AG10803 (cell line): ENCODE measurements at regions not wholly inside any gene's neighbourhood (a gene's known extent, or its start where the extent isn't known, plus 50 kb on each side); places are given as distances from the start of the nearest gene placed in this dataset.
A peak's percentile ranks its signal among the peaks of the same experiment; 100 is the strongest.

Experiments
- DNase-seq: peaks from one replicate; pipeline ENCODE4 v3.0.0; 2010; ENCODE audit warnings: low read depth
- H3K4me3 ChIP-seq: 2 replicates; pipeline ENCODE4 v1.5.1; 2011; ENCODE audit warnings: mild to moderate bottlenecking, low read length, control low read depth
- TF ChIP-seq, protein P1 (sequence below): conservative IDR thresholded peaks from 2 replicates; pipeline ENCODE4 v1.5.1; 2011; ENCODE audit warnings: mild to moderate bottlenecking, low read length, control low read depth, inconsistent platforms

- no peak overlapping the region for H3K4me3 ChIP-seq
- DNase-seq, result no peak
- TF ChIP-seq, protein P1, sequence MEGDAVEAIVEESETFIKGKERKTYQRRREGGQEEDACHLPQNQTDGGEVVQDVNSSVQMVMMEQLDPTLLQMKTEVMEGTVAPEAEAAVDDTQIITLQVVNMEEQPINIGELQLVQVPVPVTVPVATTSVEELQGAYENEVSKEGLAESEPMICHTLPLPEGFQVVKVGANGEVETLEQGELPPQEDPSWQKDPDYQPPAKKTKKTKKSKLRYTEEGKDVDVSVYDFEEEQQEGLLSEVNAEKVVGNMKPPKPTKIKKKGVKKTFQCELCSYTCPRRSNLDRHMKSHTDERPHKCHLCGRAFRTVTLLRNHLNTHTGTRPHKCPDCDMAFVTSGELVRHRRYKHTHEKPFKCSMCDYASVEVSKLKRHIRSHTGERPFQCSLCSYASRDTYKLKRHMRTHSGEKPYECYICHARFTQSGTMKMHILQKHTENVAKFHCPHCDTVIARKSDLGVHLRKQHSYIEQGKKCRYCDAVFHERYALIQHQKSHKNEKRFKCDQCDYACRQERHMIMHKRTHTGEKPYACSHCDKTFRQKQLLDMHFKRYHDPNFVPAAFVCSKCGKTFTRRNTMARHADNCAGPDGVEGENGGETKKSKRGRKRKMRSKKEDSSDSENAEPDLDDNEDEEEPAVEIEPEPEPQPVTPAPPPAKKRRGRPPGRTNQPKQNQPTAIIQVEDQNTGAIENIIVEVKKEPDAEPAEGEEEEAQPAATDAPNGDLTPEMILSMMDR, result no peak
Measured at GRCh38 chr5:81860778-81861177, 109.9 kb upstream of the SSBP2 start.

GRCh38 chr5:81859624-81860023 lies 108.7 kb upstream of the SSBP2 start:
- no peak overlapping the region for H3K4me3 ChIP-seq
- TF ChIP-seq, protein P1, result no peak
- no peak for DNase-seq

DNA sequence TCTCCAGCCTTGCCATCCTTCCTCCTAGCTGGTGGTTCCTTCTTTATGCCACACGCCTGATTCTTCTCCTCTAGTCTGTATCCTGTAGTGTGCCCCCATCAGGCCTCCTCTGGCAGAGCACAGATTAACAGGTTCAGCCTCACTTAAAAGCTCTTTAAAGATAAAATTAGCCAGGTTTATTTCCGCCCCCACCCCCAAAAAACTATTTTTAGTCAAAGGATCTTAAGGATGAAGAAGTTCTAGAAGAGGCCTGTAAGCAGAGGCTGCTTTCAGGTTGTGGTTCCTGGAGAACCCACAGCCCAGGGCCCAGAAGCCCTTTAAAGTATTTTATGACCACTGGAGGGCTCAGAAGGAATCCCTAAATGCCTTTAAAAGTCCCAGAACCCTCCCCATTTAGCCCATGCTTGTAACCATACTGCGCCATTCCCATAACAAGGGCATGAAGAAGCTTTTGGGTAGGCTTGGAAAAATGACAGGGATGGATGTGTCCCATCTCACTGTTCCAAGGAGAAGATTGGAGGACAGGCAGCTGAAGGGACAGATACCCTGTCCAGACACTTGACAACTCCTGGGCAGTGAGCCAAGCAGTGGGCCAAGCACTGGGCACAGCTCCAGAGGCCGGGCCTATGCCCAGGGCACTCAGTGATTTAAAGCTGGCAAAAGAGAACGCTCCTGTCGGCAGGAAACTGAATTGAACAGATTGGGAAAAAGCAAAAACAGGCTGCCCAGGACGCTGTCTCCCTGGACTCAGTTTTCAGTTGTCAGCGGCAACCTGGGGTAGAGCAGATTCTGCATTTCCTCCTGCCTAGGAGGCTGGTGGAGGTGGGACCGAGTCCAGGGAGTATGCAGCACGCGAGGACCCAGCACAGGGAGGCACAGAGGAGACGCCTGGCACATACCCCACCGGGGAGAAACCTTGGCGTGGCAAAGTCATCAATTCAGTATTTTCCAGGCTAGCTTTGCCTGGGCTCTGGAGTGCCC lies 106.3 kb upstream of the SSBP2 start:
- H3K4me3 ChIP-seq, result no peak overlapping the region
- TF ChIP-seq, protein P1, result peak; percentile 27
- no peak for DNase-seq

DNA sequence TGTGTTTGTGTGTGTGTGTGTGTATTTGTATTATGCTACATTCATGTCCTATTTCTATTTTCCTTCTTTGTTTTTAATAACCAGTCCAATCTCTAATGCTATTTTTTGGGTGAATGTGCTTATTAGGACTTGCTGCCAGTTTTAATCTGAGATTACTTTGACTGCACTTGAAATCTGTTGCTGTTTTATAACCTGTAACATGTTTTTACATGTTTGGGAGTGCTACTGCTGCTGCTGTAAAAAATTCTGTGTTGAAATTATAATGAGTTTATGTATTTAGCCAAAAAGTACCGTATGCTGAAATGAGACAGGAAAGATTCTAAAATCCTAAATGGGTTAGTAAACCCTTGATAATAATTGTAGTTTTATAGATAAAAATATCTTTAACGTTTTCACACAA lies 104.7 kb upstream of the SSBP2 start:
- DNase-seq, result no peak
- H3K4me3 ChIP-seq, result no peak overlapping the region
- TF ChIP-seq, protein P1, result no peak

DNA sequence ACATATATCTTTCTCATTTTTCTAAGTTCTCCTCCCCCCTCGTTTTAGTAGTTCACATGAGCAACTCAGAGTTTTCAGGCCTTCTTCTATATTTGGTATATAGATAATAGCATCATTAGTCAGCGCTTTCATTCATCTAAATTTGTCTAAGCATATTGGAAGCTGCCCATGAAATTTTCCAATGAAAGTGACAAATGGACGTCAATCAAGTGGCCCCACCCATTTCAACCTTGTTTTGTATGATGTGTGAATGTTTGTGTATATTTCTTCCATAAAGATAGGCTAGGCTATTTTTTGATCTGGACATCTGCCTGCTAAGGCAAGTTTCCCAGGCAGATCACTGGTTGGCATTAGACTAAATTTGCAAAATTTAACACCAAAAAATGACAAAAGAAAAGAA lies 104.0 kb upstream of the SSBP2 start:
- H3K4me3 ChIP-seq, result no peak overlapping the region
- TF ChIP-seq, protein P1, result no peak
- DNase-seq, result no peak

GRCh38 chr5:81854485-81854884 lies 103.6 kb upstream of the SSBP2 start:
- no peak overlapping the region for H3K4me3 ChIP-seq
- TF ChIP-seq, protein P1, result peak; percentile 30; the same call in 1 of the 2 replicates
- no peak for DNase-seq

GRCh38 chr5:81853030-81853357 lies 102.1 kb upstream of the SSBP2 start:
- TF ChIP-seq, protein P1, result no peak
- DNase-seq, result no peak
- H3K4me3 ChIP-seq, result peak overlapping the region; percentile 61
